GM12873 (cell line): ENCODE measurements at regions not wholly inside any gene's neighbourhood (a gene's known extent, or its start where the extent isn't known, plus 50 kb on each side); places are given as distances from the start of the nearest gene placed in this dataset.

ENCODE experiments used
- TF ChIP-seq, protein P1 (sequence below): IDR thresholded peaks from 2 replicates; pipeline ENCODE4 v1.5.1; 2012; ENCODE audit warnings: low read depth, mild to moderate bottlenecking, moderate library complexity, low read length, control low read depth; ENCODE audit not compliant: insufficient read depth; ENCODE audit errors: missing control alignments

DNA sequence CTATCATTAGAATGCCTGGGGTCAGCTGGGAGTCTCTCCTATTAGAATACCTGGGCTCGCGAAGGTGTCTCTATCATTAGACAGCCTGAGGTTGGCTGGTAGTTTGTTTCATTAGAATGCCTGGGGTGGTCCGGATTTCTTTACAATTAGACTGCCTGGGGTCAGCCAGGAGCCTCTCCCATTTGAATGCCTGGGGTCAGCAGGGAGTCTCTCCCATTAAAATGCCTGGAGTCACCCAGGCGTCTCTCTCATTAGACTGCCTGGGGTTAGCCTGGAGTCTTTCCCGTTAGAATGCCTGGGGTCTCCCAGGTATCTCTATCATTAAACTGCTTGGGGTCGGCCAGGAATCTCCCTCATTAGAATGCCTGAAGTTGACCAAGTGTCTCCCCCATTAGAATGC lies 1458.3 kb downstream of the UQCRFS1 start:
- TF ChIP-seq, protein P1, sequence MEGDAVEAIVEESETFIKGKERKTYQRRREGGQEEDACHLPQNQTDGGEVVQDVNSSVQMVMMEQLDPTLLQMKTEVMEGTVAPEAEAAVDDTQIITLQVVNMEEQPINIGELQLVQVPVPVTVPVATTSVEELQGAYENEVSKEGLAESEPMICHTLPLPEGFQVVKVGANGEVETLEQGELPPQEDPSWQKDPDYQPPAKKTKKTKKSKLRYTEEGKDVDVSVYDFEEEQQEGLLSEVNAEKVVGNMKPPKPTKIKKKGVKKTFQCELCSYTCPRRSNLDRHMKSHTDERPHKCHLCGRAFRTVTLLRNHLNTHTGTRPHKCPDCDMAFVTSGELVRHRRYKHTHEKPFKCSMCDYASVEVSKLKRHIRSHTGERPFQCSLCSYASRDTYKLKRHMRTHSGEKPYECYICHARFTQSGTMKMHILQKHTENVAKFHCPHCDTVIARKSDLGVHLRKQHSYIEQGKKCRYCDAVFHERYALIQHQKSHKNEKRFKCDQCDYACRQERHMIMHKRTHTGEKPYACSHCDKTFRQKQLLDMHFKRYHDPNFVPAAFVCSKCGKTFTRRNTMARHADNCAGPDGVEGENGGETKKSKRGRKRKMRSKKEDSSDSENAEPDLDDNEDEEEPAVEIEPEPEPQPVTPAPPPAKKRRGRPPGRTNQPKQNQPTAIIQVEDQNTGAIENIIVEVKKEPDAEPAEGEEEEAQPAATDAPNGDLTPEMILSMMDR = no peak

DNA sequence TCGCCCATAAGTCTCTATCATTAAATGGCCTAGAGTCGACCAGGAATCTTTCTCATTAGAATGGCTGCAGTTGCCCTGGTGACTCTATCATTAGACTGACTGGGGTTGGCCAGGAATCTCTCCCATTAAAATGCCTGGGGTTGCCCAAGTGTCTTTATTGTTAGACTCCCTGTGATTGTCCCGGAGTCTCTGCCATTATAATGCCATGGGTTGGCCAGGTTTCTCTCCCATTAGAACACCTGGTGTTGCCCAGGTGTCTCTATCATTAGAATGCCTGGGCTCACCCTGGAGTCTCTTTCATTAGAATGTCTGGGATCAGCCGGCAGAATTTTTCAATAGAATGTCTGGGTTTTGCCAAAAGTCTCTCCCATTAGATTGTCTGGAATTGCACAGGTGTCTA lies 1459.3 kb downstream of the UQCRFS1 start:
- TF ChIP-seq, protein P1 = no peak

DNA sequence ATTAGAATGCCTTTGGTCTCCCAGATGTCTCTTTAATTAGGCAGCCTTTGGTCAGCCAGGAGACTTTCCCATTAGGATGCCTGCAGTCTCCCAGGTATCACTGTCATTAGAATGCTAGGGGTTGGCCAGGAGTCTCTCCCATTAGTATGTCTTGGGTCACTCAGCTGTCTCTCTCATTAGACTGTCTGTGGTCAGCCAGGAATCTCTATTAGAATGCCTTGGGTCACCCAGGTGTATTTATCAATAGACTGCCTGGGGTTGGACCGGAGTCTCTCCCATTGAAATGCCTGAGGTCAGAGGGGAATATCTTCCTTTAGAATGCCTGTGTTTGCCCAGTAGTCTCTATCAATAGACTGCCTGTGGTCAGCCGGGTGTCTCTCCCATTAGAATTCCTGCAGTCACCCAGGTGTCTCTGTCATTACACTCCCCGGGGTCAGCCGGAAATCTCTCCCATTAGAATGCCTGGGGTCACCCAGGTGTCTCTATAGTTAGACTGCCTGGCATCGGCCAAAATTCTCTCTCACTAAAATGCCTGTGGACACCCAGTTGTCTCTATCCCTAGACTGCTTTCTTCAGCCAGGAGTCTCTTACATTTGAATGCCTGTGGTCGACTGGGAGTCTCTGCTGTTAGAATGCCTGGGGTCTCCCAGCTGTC lies 1460.3 kb downstream of the UQCRFS1 start:
- TF ChIP-seq, protein P1 = no peak

DNA sequence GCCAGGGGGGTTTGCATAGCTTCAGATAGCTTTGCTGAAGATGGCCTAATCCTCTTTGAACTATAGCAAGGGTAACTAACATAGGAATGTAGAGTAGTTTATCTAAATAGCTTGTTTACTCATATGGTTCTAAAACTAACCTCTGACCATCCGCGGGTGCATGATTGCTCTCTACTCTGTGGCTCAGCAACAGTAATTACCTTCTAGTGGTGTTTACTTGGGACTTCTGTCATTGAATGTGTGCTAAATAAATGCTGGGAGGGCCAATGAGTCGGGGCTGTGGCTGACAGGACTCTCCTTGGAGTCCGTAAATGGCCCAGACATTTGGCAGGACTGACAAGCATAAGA lies 1461.9 kb downstream of the UQCRFS1 start:
- TF ChIP-seq, protein P1 = no peak

DNA sequence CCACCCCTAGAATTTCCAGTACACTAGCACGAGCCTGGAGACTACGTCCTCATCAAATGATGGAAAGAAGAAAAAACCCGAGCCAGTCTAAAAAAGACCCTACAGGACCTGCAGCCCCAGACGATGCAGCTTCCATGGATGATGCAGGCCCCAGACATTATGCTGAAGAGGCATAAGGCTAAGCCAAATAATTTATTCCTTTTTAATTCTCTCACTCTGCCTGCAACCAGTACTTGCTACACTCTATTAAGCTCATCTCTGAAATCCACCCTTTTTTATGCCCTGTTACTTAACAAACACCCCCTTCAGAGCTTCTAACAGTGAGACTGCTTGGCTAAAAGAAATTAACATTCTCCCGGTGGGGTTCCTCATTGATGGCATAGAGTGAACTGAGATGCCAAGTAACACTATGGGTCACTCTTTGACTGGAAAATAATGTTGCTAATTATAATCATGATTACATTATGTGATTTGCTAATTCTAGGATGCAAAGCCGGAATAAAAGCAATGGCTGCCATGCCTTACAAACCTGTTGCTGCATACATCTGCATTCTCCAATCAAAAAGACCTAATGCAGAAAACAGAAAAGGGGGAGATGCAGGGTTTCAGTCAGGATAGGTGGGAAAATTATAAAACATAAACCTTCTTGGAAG lies 1462.4 kb downstream of the UQCRFS1 start:
- TF ChIP-seq, protein P1 = no peak

DNA sequence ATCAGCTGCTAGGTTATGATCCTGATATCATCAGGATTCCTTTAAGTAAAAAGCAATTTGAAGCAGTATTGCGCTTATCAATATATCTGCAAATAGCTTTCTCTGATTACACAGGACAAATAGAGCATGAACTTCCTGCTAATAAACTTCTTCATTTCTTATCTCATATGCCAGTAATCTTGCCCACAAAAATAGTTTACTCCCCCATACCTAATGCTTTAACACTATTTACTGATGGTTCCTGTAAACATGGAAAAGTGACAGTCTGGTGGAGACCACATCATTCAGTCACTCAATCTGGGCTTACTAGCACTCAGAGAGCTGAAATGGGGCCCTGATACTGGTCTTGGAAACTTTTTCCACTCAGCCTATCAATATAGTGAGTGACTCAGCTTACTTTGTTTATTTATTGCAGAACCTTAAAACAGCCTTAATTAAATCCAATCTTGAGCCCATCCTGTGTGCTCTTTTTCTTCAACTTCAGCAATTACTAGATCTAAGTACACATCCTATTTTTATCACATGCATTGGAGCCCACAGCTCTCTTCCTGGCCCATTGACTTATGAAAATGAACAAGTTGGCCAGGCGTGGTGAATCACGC lies 1464.3 kb downstream of the UQCRFS1 start:
- TF ChIP-seq, protein P1 = no peak

DNA sequence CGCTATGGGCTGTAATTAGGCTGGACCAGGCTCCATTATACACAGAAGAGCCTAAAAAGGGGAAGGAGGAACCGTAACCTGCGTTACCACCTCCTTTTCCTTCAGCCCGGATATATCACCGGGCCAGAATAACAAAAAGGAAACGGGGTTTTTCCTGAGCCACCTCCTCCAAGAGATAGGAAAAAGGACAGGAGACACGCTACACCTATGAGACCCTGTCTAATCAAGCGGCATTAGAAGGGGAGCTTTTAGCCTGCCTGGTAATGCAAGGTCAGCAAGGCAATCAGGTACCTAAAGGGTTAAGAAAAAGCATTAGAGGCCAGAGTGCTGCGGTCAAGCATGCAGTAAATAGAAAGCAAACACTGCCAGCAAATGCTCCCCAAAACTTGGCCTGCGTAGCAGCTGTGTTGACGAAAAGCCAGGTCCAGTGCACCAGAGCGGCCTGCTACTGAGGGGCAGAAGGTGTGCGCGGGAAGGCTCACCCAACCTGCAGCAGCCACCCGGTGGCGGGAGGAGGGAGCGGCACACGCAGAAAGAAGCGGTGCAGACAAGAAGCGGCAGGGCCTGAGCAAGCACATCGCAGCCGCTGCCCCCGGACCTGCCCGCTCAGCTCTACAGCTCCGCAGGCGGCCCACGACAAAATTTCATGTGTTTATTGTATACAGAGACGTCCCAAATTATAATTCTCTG lies 1466.1 kb downstream of the UQCRFS1 start:
- TF ChIP-seq, protein P1 = no peak
